ENCODE measurements at regions not wholly inside any gene's neighbourhood (a gene's known extent, or its start where the extent isn't known, plus 50 kb on each side); places are given as distances from the start of the nearest gene placed in this dataset.

GRCh38 chr21:27265492-27265891 lies 298.6 kb upstream of the ADAMTS5 start:
- TF ChIP-seq FOXA1 (IDR thresholded peaks at IDR 0.05), result no peak
- no peak for TF ChIP-seq NFRKB (IDR thresholded peaks at IDR 0.05)
- no peak for TF ChIP-seq FOXM1 (IDR thresholded peaks at IDR 0.05; ENCODE audit: borderline replicate concordance)
- no peak for TF ChIP-seq TARDBP (IDR thresholded peaks at IDR 0.05)
- no peak for TF ChIP-seq L3MBTL2 (conservative IDR thresholded peaks at IDR 0.05)

Data from HEK293T (cell line).